DND-41 (cell line): ENCODE measurements at regions not wholly inside any gene's neighbourhood (a gene's known extent, or its start where the extent isn't known, plus 50 kb on each side); places are given as distances from the start of the nearest gene placed in this dataset.

Source experiments
- ATAC-seq: fragments of 200-7000 bp; cut with Tn5 transposase; 3 replicates; pipeline ENCODE4 v1.9.1; 2021; ENCODE audit warnings: low read depth; ENCODE audit not compliant: insufficient read depth
- DNase-seq: peaks from one replicate; pipeline ENCODE4 v3.0.0-alpha.2; 2020
- H2AFZ ChIP-seq: 2 replicates; pipeline ENCODE4 v1.6.0; 2012; ENCODE audit warnings: low read depth, low read length
- H3K27ac ChIP-seq: 2 replicates; pipeline ENCODE4 v1.5.1; 2012; ENCODE audit warnings: low read length, inconsistent platforms
- H3K27me3 ChIP-seq: fragments of 200-600 bp; sonication (generic); 2 replicates; pipeline ENCODE4 v1.6.0; 2012; ENCODE audit warnings: low read length, mild to moderate bottlenecking, inconsistent platforms; ENCODE audit not compliant: insufficient read depth, poor library complexity
- H3K36me3 ChIP-seq: 2 replicates; pipeline ENCODE4 v1.5.1; 2012; ENCODE audit warnings: low read length, inconsistent platforms; ENCODE audit not compliant: insufficient read depth
- H3K4me1 ChIP-seq: 2 replicates; pipeline ENCODE4 v1.5.1; 2012; ENCODE audit warnings: mild to moderate bottlenecking, low read length; ENCODE audit not compliant: insufficient read depth
- H3K4me2 ChIP-seq: 2 replicates; pipeline ENCODE4 v1.6.0; 2012; ENCODE audit warnings: mild to moderate bottlenecking, moderate library complexity, low read length, inconsistent platforms; ENCODE audit not compliant: insufficient read depth
- H3K4me3 ChIP-seq, 2 experiments: fragments of 200-600 bp in 1 of 2; shearing (Covaris generic) in 1 of 2; 2 replicates each; pipeline ENCODE4 v1.5.1; 2012 to 2016; ENCODE audit warnings: inconsistent platforms in 2 of 2, low read length in 2 of 2, mild to moderate bottlenecking in 2 of 2, low read depth in 1 of 2, moderate library complexity in 1 of 2
- H3K79me2 ChIP-seq: 2 replicates; pipeline ENCODE4 v1.6.0; 2012; ENCODE audit warnings: low read length, inconsistent platforms; ENCODE audit not compliant: insufficient read depth
- H3K9ac ChIP-seq: 2 replicates; pipeline ENCODE4 v1.6.0; 2012; ENCODE audit warnings: low read depth, mild to moderate bottlenecking, inconsistent platforms, low read length, moderate library complexity
- H3K9me3 ChIP-seq: 2 replicates; pipeline ENCODE4 v1.5.1; 2012; ENCODE audit warnings: low read length, moderate library complexity, mild to moderate bottlenecking, inconsistent platforms; ENCODE audit not compliant: insufficient read depth, severe bottlenecking
- H4K20me1 ChIP-seq: 2 replicates; pipeline ENCODE4 v1.6.0; 2012; ENCODE audit warnings: low read length; ENCODE audit not compliant: insufficient read depth
- CTCF ChIP-seq: IDR thresholded peaks from 2 replicates; pipeline ENCODE4 v1.5.1; 2012; ENCODE audit warnings: borderline replicate concordance, low read length, moderate library complexity, mild to moderate bottlenecking; ENCODE audit not compliant: poor library complexity, severe bottlenecking; ENCODE audit errors: extremely low read depth
- EZH2 ChIP-seq: IDR thresholded peaks from 3 replicates; pipeline ENCODE4 v1.6.1; 2012; ENCODE audit warnings: borderline replicate concordance, low read depth, mild to moderate bottlenecking, moderate library complexity, low read length, inconsistent platforms; ENCODE audit not compliant: severe bottlenecking

- Histone ChIP-seq H3K4me1 (no peaks in the 10 kb centered on the region), H2AFZ (no peak overlapping the region), H3K79me2 (no peaks in the 10 kb centered on the region), H4K20me1 (no peaks in the 10 kb centered on the region), H3K36me3 (no peaks in the 10 kb centered on the region), H3K27me3 (no peaks in the 10 kb centered on the region), H3K27ac (no peak overlapping the region), H3K4me3 (no peak overlapping the region), H3K9ac (no peak overlapping the region), H3K9me3 (no peaks in the 10 kb centered on the region), H3K4me2 (no peak overlapping the region)
- no peak for DNase-seq
- ATAC-seq, result no peak
- TF ChIP-seq EZH2, result no peak
- TF ChIP-seq CTCF, result peak; percentile 40
Measured at GRCh38 chr4:147407261-147408045, 73.4 kb upstream of the EDNRA start.

- Histone ChIP-seq H3K4me2 (no peak overlapping the region), H3K9me3 (no peaks in the 10 kb centered on the region), H3K27ac (no peak overlapping the region), H4K20me1 (no peaks in the 10 kb centered on the region), H3K79me2 (no peaks in the 10 kb centered on the region), H2AFZ (no peak overlapping the region), H3K9ac (no peak overlapping the region), H3K4me3 (no peak overlapping the region), H3K36me3 (no peaks in the 10 kb centered on the region), H3K4me1 (no peaks in the 10 kb centered on the region), H3K27me3 (no peaks in the 10 kb centered on the region)
- TF ChIP-seq EZH2 (no peak), CTCF (no peak)
- ATAC-seq (no peak), DNase-seq (no peak)
Measured at GRCh38 chr4:147408189-147408588, 72.7 kb upstream of the EDNRA start.

GRCh38 chr4:147409350-147409749 is 71.5 kb upstream of the EDNRA start:
- H3K4me1 ChIP-seq, result no peaks in the 10 kb centered on the region
- no peak for TF ChIP-seq EZH2
- TF ChIP-seq CTCF, result no peak
- H3K27ac ChIP-seq, result no peak overlapping the region
- no peak overlapping the region for H3K4me3 ChIP-seq
- ATAC-seq (no peak), DNase-seq (no peak)
- H4K20me1 ChIP-seq, result no peaks in the 10 kb centered on the region
- no peaks in the 10 kb centered on the region for H3K36me3 ChIP-seq
- no peak overlapping the region for H3K9ac ChIP-seq
- no peaks in the 10 kb centered on the region for H3K27me3 ChIP-seq
- H3K9me3 ChIP-seq, result no peaks in the 10 kb centered on the region
- no peak overlapping the region for H2AFZ ChIP-seq
- H3K4me2 ChIP-seq, result no peak overlapping the region
- H3K79me2 ChIP-seq, result no peaks in the 10 kb centered on the region
